ENCODE measurements at regions not wholly inside any gene's neighbourhood (a gene's known extent, or its start where the extent isn't known, plus 50 kb on each side); places are given as distances from the start of the nearest gene placed in this dataset.
"Not testable (repeated sequence)": the region's sequence is repeated elsewhere in the genome, so short reads cannot be mapped to it uniquely, and the experiment has no call there.

DNA sequence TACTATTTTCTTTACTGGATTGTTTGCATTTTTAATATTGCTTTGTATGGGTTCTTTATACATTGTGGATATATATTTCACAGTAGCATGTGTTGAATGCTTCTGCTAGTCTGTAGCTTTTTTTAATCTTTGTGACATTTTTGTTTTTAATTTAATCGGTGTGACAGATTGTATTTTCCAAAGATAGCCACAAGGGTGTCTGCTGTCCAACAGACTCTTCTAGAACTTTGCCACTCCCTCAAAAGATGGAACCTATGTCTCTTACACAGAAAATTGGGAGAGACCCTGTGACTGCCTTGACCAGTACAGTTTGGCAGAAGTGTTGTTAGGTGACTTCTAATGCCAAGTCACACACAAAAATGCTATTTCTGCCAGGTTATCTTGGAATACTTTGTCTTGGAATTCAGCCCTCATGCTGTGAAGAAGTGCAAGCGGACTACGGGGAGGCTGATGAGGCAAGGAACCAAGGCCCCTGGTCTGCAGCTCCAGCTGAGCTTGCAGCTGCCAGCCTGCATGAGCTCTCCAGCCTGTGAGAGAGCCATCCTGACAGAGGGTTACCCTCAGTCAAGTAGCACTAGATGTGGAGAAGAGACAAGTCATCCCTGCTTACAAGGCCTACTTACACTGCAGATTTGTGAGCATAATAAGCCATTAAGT is 110.8 kb downstream of the TDRD15 start:
- TF ChIP-seq, protein P1, sequence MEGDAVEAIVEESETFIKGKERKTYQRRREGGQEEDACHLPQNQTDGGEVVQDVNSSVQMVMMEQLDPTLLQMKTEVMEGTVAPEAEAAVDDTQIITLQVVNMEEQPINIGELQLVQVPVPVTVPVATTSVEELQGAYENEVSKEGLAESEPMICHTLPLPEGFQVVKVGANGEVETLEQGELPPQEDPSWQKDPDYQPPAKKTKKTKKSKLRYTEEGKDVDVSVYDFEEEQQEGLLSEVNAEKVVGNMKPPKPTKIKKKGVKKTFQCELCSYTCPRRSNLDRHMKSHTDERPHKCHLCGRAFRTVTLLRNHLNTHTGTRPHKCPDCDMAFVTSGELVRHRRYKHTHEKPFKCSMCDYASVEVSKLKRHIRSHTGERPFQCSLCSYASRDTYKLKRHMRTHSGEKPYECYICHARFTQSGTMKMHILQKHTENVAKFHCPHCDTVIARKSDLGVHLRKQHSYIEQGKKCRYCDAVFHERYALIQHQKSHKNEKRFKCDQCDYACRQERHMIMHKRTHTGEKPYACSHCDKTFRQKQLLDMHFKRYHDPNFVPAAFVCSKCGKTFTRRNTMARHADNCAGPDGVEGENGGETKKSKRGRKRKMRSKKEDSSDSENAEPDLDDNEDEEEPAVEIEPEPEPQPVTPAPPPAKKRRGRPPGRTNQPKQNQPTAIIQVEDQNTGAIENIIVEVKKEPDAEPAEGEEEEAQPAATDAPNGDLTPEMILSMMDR (IDR thresholded peaks at IDR 0.05; ENCODE audit: low read depth, low read length), result no peak
- no peak overlapping the region for H3K4me3 ChIP-seq (ENCODE audit: low read depth, low read length)

GRCh38 chr2:21239749-21240148 is 116.0 kb downstream of the TDRD15 start:
- H3K4me3 ChIP-seq (ENCODE audit: low read depth, low read length), result not testable (repeated sequence)

DNA sequence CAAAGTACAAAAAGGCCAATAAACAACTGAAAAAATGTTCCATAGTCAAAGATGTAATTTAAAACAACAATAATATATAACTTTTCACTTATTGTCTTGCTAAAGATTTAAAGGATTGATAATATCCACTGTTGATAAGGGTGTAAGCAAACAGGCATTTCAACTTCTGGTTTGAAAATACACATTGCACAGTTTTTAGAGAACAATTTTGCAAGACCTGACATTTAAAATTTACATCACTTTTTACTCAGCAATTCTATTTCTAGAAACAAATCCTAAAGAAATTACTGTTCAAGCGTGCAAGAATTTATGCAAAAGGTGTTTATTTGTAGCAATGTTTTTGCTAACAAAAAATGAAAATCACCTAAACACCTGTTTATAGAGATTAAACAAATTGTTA is 120.4 kb downstream of the TDRD15 start:
- TF ChIP-seq, protein P1 (IDR thresholded peaks at IDR 0.05; ENCODE audit: low read depth, low read length), result no peak
- no peak overlapping the region for H3K4me3 ChIP-seq (ENCODE audit: low read depth, low read length)

DNA sequence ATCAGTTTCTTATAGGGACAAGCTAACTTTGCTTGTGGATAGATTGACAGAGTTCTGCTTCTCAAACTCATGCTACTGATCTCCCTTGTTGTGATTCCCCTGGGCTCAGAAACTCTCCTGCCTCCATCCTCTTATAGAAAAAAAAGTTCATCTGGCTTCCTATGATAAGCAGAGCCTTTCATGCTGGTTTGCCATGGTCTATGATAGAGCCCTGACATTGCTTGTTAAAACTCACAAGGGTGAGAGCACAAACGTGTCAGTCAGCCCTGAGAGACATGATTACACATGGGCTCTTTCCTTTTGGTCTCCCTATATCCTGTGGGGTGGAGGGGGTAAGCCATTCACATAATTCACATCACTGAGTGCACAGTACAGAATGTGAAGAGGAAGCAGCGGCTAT is 121.8 kb downstream of the TDRD15 start:
- H3K4me3 ChIP-seq (ENCODE audit: low read depth, low read length), result no peak overlapping the region
- TF ChIP-seq, protein P1 (IDR thresholded peaks at IDR 0.05; ENCODE audit: low read depth, low read length), result no peak

DNA sequence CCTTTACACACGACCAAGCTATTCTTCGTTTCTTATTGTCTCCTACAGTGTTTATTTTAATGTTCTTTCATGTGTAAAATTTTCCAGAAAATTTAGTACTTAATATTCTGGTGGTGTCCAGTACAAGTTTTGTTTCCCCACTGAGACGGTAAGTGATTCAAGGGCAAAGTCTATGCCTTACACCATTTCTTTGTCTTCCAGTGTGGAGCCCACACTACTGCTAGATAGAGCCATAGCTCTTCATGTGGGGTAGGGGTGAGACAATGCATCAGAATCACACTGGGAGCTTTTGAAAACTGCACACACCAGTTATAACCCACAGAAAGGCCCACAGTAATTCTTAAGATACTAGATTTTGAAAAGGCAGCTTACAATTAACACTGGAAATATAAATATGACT is 125.6 kb downstream of the TDRD15 start:
- TF ChIP-seq, protein P1 (IDR thresholded peaks at IDR 0.05; ENCODE audit: low read depth, low read length), result no peak
- no peak overlapping the region for H3K4me3 ChIP-seq (ENCODE audit: low read depth, low read length)

- H3K4me3 ChIP-seq (ENCODE audit: low read depth, low read length), result no peak overlapping the region
- TF ChIP-seq, protein P1 (IDR thresholded peaks at IDR 0.05; ENCODE audit: low read depth, low read length), result no peak
Measured at GRCh38 chr2:21250673-21251072, 126.9 kb downstream of the TDRD15 start.

- TF ChIP-seq, protein P1 (IDR thresholded peaks at IDR 0.05; ENCODE audit: low read depth, low read length), result no peak
- H3K4me3 ChIP-seq (ENCODE audit: low read depth, low read length), result no peak overlapping the region
Measured at GRCh38 chr2:21251216-21251980, 127.6 kb downstream of the TDRD15 start.
